Upper lobe of right lung (tissue), 1 donor: ENCODE measurements at regions not wholly inside any gene's neighbourhood (a gene's known extent, or its start where the extent isn't known, plus 50 kb on each side); places are given as distances from the start of the nearest gene placed in this dataset.

Experiments used
- ATAC-seq: fragments of 200-7000 bp; cut with Tn5 transposase; one replicate; pipeline ENCODE4 v1.9.1; 2020; ENCODE audit warnings: mild to moderate bottlenecking, moderate library complexity
- DNase-seq: peaks from one replicate; pipeline ENCODE4 v3.0.0-alpha.2; 2020
- H3K27ac ChIP-seq: fragments of 200-600 bp; one replicate; pipeline ENCODE4 v1.8.0; 2022
- H3K27me3 ChIP-seq: fragments of 200-600 bp; one replicate; pipeline ENCODE4 v1.8.0; 2022; ENCODE audit warnings: mild to moderate bottlenecking
- H3K36me3 ChIP-seq: fragments of 200-600 bp; one replicate; pipeline ENCODE4 v1.8.0; 2022
- H3K4me1 ChIP-seq: fragments of 200-600 bp; one replicate; pipeline ENCODE4 v1.8.0; 2022
- H3K4me3 ChIP-seq: fragments of 200-600 bp; one replicate; pipeline ENCODE4 v1.8.0; 2022; ENCODE audit warnings: mild to moderate bottlenecking
- H3K9me3 ChIP-seq: fragments of 200-600 bp; one replicate; pipeline ENCODE4 v1.8.0; 2022
- intact Hi-C: fragments of 100-400 bp; cut with DNase I; formaldehyde crosslinking; loops from one replicate; pipeline ENCODE4 v1.11.0; 2022
- TF ChIP-seq, protein P1 (sequence below): fragments of 200-600 bp; IDR thresholded peaks from one replicate; pipeline ENCODE4 v1.8.0; 2022; ENCODE audit warnings: antibody characterized with exemption
- donor health status: DM: no; HTN: yes; CAD: no; lungs with severe emphysema.

DNA sequence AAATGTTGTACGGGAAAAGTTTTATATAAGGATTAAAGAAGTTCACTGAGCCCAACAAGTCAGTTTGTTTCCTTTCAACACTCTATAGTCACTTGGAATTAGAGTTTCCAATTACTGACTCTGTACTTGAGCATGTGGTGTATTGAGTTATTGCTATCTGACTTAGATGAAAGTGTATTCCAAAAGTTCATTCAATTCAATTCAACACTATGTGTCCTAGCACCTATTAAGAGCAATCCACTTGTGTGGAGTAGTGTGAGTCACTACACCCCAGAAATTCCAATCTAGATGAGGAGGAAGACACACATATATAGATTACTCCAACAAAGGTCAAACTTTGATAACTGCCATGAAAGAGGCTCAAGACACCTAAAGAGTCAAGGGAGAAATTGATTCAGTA, 98.2 kb upstream of the SLCO6A1 start:
- Histone ChIP-seq H3K4me1 (no peaks in the 10 kb centered on the region), H3K27me3 (no peaks in the 10 kb centered on the region), H3K4me3 (no peak overlapping the region), H3K36me3 (no peaks in the 10 kb centered on the region), H3K9me3 (no peaks in the 10 kb centered on the region), H3K27ac (no peak overlapping the region)
- TF ChIP-seq, protein P1, sequence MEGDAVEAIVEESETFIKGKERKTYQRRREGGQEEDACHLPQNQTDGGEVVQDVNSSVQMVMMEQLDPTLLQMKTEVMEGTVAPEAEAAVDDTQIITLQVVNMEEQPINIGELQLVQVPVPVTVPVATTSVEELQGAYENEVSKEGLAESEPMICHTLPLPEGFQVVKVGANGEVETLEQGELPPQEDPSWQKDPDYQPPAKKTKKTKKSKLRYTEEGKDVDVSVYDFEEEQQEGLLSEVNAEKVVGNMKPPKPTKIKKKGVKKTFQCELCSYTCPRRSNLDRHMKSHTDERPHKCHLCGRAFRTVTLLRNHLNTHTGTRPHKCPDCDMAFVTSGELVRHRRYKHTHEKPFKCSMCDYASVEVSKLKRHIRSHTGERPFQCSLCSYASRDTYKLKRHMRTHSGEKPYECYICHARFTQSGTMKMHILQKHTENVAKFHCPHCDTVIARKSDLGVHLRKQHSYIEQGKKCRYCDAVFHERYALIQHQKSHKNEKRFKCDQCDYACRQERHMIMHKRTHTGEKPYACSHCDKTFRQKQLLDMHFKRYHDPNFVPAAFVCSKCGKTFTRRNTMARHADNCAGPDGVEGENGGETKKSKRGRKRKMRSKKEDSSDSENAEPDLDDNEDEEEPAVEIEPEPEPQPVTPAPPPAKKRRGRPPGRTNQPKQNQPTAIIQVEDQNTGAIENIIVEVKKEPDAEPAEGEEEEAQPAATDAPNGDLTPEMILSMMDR: no peak
- no peak for ATAC-seq
- no peak for DNase-seq
- intact Hi-C loops: no loop called here

DNA sequence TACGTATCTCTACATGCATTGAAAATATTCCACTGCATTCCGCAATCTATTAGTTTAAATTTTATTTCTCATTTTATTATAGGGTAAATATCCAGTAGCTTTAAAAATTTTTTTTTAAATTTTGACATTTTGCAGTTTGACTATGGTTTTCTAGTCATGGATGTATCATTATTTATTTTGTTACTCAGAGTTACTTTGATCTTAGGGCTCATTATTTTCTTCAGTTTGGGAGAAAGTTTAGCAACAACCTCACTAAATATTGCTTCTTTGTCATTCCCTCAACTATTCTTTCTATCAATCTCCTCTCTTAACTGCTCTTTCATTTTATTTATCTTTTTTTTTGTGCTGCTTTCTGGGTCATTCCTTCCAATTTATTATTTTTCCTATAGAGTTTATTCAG, 100.5 kb upstream of the SLCO6A1 start:
- Histone ChIP-seq H3K27me3 (no peaks in the 10 kb centered on the region), H3K9me3 (no peaks in the 10 kb centered on the region), H3K4me1 (no peaks in the 10 kb centered on the region), H3K36me3 (no peaks in the 10 kb centered on the region), H3K4me3 (no peak overlapping the region), H3K27ac (no peak overlapping the region)
- DNase-seq (no peak), ATAC-seq (no peak)
- intact Hi-C loops: no loop called here
- TF ChIP-seq, protein P1: no peak

DNA sequence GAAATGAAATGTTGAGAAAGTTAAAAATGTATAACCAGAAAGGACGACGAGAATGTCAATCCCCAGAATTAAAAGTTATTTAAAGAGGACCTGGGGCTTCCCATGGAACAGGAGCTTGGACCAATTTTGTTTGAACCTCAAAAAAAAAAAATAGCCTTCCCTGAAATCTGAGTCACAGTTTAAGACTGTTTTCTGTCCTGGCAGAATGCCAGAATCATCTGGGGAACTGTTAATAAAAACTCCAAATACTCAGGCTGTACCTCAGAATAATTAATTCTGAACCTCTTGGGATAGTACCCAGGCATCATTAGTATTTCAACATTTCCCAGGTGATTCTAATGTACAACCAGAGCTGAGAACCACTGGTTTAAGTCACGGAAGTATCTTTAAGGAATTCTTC, 102.2 kb upstream of the SLCO6A1 start:
- no peak for ATAC-seq
- intact Hi-C loops: no loop called here
- no peak for DNase-seq
- no peaks in the 10 kb centered on the region for H3K9me3 ChIP-seq
- no peaks in the 10 kb centered on the region for H3K4me1 ChIP-seq
- no peaks in the 10 kb centered on the region for H3K27me3 ChIP-seq
- H3K27ac ChIP-seq: no peak overlapping the region
- no peak overlapping the region for H3K4me3 ChIP-seq
- no peaks in the 10 kb centered on the region for H3K36me3 ChIP-seq
- TF ChIP-seq, protein P1: no peak

DNA sequence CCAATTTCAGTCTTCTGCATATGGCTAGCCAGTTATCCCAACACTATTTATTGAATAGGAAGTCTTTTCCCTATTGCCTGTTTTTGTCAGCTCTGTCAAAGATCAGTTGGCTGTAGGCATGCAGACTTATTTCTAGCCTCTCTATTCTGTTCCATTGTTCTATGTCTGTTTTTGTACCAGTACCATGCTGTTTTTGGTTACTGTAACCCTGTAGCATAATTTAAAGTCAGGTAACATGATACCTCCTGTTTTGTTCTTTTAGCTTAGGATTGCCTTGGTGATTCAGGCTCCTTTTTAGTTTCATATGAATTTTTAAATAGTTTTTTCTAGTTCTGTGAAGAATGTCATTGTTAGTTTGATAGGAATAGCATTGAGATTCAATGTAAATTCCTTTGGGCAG, 104.9 kb upstream of the SLCO6A1 start:
- no peaks in the 10 kb centered on the region for H3K9me3 ChIP-seq
- DNase-seq: no peak
- H3K27me3 ChIP-seq: no peaks in the 10 kb centered on the region
- TF ChIP-seq, protein P1: no peak
- no peak for ATAC-seq
- no peaks in the 10 kb centered on the region for H3K4me1 ChIP-seq
- H3K36me3 ChIP-seq: no peaks in the 10 kb centered on the region
- intact Hi-C loops: no loop called here
- no peak overlapping the region for H3K4me3 ChIP-seq
- H3K27ac ChIP-seq: no peak overlapping the region

DNA sequence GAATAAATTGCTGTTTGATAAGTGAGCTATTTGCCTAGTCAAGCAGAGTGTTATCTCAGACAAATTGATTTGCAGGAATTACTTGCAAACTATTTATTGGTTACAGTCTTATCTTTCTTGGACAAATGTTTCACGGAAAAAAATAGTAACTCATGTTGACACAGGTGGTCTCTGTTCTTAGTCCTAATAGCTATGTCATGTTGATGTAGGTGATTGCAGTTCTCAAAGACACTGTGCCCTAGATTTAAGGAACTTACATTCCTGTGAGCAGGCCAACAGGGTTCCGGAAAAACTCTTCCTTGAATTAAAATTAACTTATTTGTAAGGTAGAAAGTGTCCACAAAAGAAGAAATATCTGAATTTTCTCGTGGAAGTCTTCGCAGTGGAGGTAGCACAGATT, 109.6 kb upstream of the SLCO6A1 start:
- Histone ChIP-seq H3K27ac (no peak overlapping the region), H3K27me3 (no peaks in the 10 kb centered on the region), H3K4me3 (no peak overlapping the region), H3K9me3 (no peaks in the 10 kb centered on the region), H3K4me1 (no peaks in the 10 kb centered on the region), H3K36me3 (no peaks in the 10 kb centered on the region)
- ATAC-seq (no peak), DNase-seq (no peak)
- TF ChIP-seq, protein P1: no peak
- intact Hi-C loops: no loop called here

DNA sequence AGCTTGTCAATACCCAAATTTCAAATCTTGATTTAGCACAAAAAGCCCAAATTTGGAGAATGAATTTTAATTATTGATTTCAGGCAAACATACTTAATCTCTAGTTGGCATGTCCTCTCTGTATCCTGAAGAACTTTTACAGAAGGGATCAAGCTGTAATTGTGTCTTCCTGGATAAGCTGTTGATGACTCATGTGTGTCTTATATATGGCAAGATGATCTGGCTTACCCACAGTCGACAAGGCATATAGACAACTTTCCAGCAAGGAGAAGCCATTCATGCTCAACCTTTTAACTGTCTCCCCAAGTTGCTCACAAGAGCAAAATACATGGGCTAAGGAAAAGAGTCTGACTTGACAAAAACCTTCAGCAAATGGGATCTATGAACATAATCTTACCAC, 112.5 kb upstream of the SLCO6A1 start:
- Histone ChIP-seq H3K36me3 (no peaks in the 10 kb centered on the region), H3K27me3 (no peaks in the 10 kb centered on the region), H3K27ac (no peak overlapping the region), H3K9me3 (no peaks in the 10 kb centered on the region), H3K4me1 (no peaks in the 10 kb centered on the region), H3K4me3 (no peak overlapping the region)
- TF ChIP-seq, protein P1: no peak
- ATAC-seq (no peak), DNase-seq (no peak)
- intact Hi-C loops: no loop called here
